ENCODE measurements at regions not wholly inside any gene's neighbourhood (a gene's known extent, or its start where the extent isn't known, plus 50 kb on each side); places are given as distances from the start of the nearest gene placed in this dataset.

DNA sequence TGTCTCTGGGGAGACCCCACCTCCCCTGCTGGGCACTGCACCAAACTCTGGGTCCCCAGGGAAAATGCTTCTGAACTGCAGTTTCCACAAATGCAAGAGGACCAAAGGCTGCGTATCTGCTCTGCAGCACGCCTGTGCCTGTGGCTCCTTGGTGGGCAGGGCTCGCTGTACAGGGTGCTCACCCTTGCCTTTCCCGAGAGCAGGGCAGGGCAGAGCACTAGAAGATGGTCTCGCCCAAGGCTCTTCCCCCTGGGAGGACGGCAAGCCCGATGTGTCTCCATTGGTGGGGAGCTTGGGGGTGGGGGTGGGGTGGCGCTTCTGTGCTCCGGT lies 175.3 kb upstream of the RTL1 start:
- no peak for TF ChIP-seq SIN3A (IDR thresholded peaks at IDR 0.05; ENCODE audit: borderline replicate concordance, low read depth, low read length)
- no peak for TF ChIP-seq RFX5 (IDR thresholded peaks at IDR 0.05; ENCODE audit: low read length)
- TF ChIP-seq, protein P1, sequence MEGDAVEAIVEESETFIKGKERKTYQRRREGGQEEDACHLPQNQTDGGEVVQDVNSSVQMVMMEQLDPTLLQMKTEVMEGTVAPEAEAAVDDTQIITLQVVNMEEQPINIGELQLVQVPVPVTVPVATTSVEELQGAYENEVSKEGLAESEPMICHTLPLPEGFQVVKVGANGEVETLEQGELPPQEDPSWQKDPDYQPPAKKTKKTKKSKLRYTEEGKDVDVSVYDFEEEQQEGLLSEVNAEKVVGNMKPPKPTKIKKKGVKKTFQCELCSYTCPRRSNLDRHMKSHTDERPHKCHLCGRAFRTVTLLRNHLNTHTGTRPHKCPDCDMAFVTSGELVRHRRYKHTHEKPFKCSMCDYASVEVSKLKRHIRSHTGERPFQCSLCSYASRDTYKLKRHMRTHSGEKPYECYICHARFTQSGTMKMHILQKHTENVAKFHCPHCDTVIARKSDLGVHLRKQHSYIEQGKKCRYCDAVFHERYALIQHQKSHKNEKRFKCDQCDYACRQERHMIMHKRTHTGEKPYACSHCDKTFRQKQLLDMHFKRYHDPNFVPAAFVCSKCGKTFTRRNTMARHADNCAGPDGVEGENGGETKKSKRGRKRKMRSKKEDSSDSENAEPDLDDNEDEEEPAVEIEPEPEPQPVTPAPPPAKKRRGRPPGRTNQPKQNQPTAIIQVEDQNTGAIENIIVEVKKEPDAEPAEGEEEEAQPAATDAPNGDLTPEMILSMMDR (IDR thresholded peaks at IDR 0.05), result no peak

All from SK-N-SH (cell line).